HCT116 (cell line): ENCODE measurements at regions not wholly inside any gene's neighbourhood (a gene's known extent, or its start where the extent isn't known, plus 50 kb on each side); places are given as distances from the start of the nearest gene placed in this dataset.

Source experiments
- ATAC-seq: fragments of 200-7000 bp; cut with Tn5 transposase; 2 replicates; pipeline ENCODE4 v1.9.1; 2020; ENCODE audit warnings: mild to moderate bottlenecking, moderate library complexity
- BruUV-seq: library from RNA; stranded (reverse); fragments of 400-500 nt; replicated peaks from 2 replicates; lab custom pipeline; 2021; lab: Mats Ljungman, UMichigan
- CTCF ChIA-PET: fragments of 300-600 bp; sonication (Branson Sonifier 250); formaldehyde crosslinking; loops from one replicate; lab custom pipeline; 2021; ENCODE audit warnings: antibody characterized with exemption; lab: Charles Lee
- POLR2A ChIA-PET: fragments of 300-600, 350-600 bp; sonication (Branson Sonifier 250); formaldehyde crosslinking; loops from one replicate; lab custom pipeline; 2021; ENCODE audit warnings: antibody characterized with exemption; lab: Charles Lee
- RAD21 ChIA-PET, 2 experiments: fragments of 300-600 bp; sonication (Branson Sonifier 250); formaldehyde crosslinking; loops; one replicate each; lab custom pipeline; 2023; ENCODE audit warnings: low total read pairs in 2 of 2; ENCODE audit not compliant: uncharacterized antibody in 2 of 2, unreplicated experiment in 2 of 2, low non-redundant PET in 1 of 2; lab: Charles Lee
- DNase-seq: peaks from one replicate; pipeline ENCODE4 v3.0.0-alpha.2; 2010; ENCODE audit warnings: low read depth, low spot score
- H2AFZ ChIP-seq: fragments of 200-600 bp; shearing (Covaris generic), sonication (generic); 2 replicates; pipeline ENCODE4 v1.6.1; 2017; ENCODE audit warnings: low read depth, mixed run types, mixed read lengths, antibody characterized with exemption, low read length; ENCODE audit not compliant: poor library complexity, severe bottlenecking
- H3K27ac ChIP-seq: 2 replicates; pipeline ENCODE4 v1.5.1; 2012; ENCODE audit warnings: low read depth, low read length
- H3K27me3 ChIP-seq: fragments of 200-600 bp; sonication (generic); 2 replicates; pipeline ENCODE4 v1.6.1; 2016; ENCODE audit warnings: mixed run types, low read length, mixed read lengths; ENCODE audit not compliant: insufficient read depth
- H3K36me3 ChIP-seq, 2 experiments: fragments of 200-500 bp in 1 of 2; fragments of 200-600 bp in 1 of 2; sonication (Bioruptor generic) in 1 of 2; sonication (generic) in 1 of 2; 2 replicates each; pipeline versions ENCODE4 v1.5.1 to v1.6.1; 2014 to 2016; ENCODE audit warnings: low read length in 2 of 2, inconsistent platforms in 1 of 2, mixed read lengths in 1 of 2, mixed run types in 1 of 2; ENCODE audit not compliant: insufficient read depth in 2 of 2, control insufficient read depth in 1 of 2
- H3K4me1 ChIP-seq, 2 experiments: fragments of 200-600 bp in 1 of 2; sonication (generic) in 1 of 2; 2 replicates each; pipeline versions ENCODE4 v1.5.1 to v1.6.1; 2012 to 2017; ENCODE audit warnings: low read length in 2 of 2, inconsistent platforms in 1 of 2, mild to moderate bottlenecking in 1 of 2, mixed read lengths in 1 of 2, mixed run types in 1 of 2, moderate library complexity in 1 of 2; ENCODE audit not compliant: insufficient read depth in 2 of 2, control insufficient read depth in 1 of 2
- H3K4me2 ChIP-seq: fragments of 200-600 bp; sonication (generic); 2 replicates; pipeline ENCODE4 v1.6.1; 2017; ENCODE audit warnings: mixed run types, low read length, mixed read lengths
- H3K4me3 ChIP-seq, 2 experiments: fragments of 200-600 bp in 1 of 2; sonication (generic) in 1 of 2; replicated peaks in 1 of 2; 2 replicates each; pipeline ENCODE4 v1.5.1; 2011 to 2016; ENCODE audit warnings: low read length in 2 of 2, control low read depth in 1 of 2, low read depth in 1 of 2, mild to moderate bottlenecking in 1 of 2, mixed read lengths in 1 of 2, mixed run types in 1 of 2
- H3K79me2 ChIP-seq: fragments of 200-600 bp; sonication (generic); 2 replicates; pipeline ENCODE4 v1.6.1; 2017; ENCODE audit warnings: mild to moderate bottlenecking, mixed run types, low read length, moderate library complexity, mixed read lengths; ENCODE audit not compliant: insufficient read depth
- H3K9ac ChIP-seq: fragments of 200-600 bp; sonication (generic); 2 replicates; pipeline ENCODE4 v1.6.1; 2016; ENCODE audit warnings: low read length, mixed read lengths
- H3K9me2 ChIP-seq: fragments of 200-600 bp; sonication (generic), shearing (Covaris generic); 2 replicates; pipeline ENCODE4 v1.6.1; 2017; ENCODE audit warnings: mixed run types, mild to moderate bottlenecking, moderate library complexity; ENCODE audit not compliant: insufficient read depth
- H3K9me3 ChIP-seq, 2 experiments: fragments of 200-500 bp in 1 of 2; fragments of 200-600 bp in 1 of 2; sonication (Bioruptor generic) in 1 of 2; sonication (generic) in 1 of 2; 2 replicates each; pipeline ENCODE4 v1.6.1; 2014 to 2017; ENCODE audit warnings: low read length in 2 of 2, mixed read lengths in 2 of 2, inconsistent platforms in 1 of 2, low read depth in 1 of 2, mild to moderate bottlenecking in 1 of 2, mixed run types in 1 of 2, moderate library complexity in 1 of 2; ENCODE audit not compliant: control insufficient read depth in 1 of 2, insufficient read depth in 1 of 2
- H4K20me1 ChIP-seq: fragments of 200-600 bp; sonication (generic), shearing (Covaris generic); 2 replicates; pipeline ENCODE4 v1.6.1; 2017; ENCODE audit warnings: mixed run types, mild to moderate bottlenecking, moderate library complexity; ENCODE audit not compliant: insufficient read depth
- ATF3 ChIP-seq: IDR thresholded peaks from 2 replicates; pipeline ENCODE4 v1.6.1; 2012
- CBX3 ChIP-seq: IDR thresholded peaks from 2 replicates; pipeline ENCODE4 v1.6.1; 2012; ENCODE audit warnings: low read depth
- CEBPB ChIP-seq: IDR thresholded peaks from 2 replicates; pipeline ENCODE4 v1.6.1; 2012; ENCODE audit warnings: low read depth
- CTCF ChIP-seq, 3 experiments: fragments of 200-600 bp in 1 of 3; sonication (generic) in 1 of 3; IDR thresholded peaks in 2 of 3; conservative IDR thresholded peaks in 1 of 3; 2 replicates each; pipeline ENCODE4 v1.5.1; 2012 to 2017; ENCODE audit warnings: low read depth in 2 of 3, low read length in 2 of 3, antibody characterized with exemption in 1 of 3, borderline replicate concordance in 1 of 3, control low read depth in 1 of 3, mild to moderate bottlenecking in 1 of 3, mixed read lengths in 1 of 3, mixed run types in 1 of 3, moderate library complexity in 1 of 3; ENCODE audit not compliant: insufficient read depth in 1 of 3
- EGR1 ChIP-seq: IDR thresholded peaks from 2 replicates; pipeline ENCODE4 v1.6.1; 2012; ENCODE audit warnings: low read depth
- ELF1 ChIP-seq: IDR thresholded peaks from 2 replicates; pipeline ENCODE4 v1.6.1; 2012; ENCODE audit warnings: low read depth, borderline replicate concordance
- EZH2 ChIP-seq: fragments of 200-600 bp; sonication (generic); IDR thresholded peaks from 2 replicates; pipeline ENCODE4 v1.6.1; 2017; ENCODE audit warnings: antibody characterized with exemption, mixed run types
- JUND ChIP-seq: IDR thresholded peaks from 2 replicates; pipeline ENCODE4 v1.6.1; 2012
- MAX ChIP-seq: IDR thresholded peaks from 2 replicates; pipeline ENCODE4 v1.6.1; 2012
- POLR2A ChIP-seq: IDR thresholded peaks from 2 replicates; pipeline ENCODE4 v1.7.0; 2011; ENCODE audit warnings: borderline replicate concordance; ENCODE audit not compliant: insufficient read depth, insufficient read length; ENCODE audit errors: extremely low read depth
- POLR2AphosphoS5 ChIP-seq: IDR thresholded peaks from 2 replicates; pipeline ENCODE4 v1.6.1; 2011; ENCODE audit warnings: mild to moderate bottlenecking, low read depth, low read length, moderate library complexity
- REST ChIP-seq: IDR thresholded peaks from 2 replicates; pipeline ENCODE4 v1.6.1; 2012; ENCODE audit warnings: low read depth
- SIN3A ChIP-seq: IDR thresholded peaks from 2 replicates; pipeline ENCODE4 v1.6.1; 2012; ENCODE audit warnings: low read depth
- SP1 ChIP-seq: IDR thresholded peaks from 2 replicates; pipeline ENCODE4 v1.6.1; 2012; ENCODE audit warnings: low read depth
- SRF ChIP-seq: IDR thresholded peaks from 2 replicates; pipeline ENCODE4 v1.6.1; 2012; ENCODE audit warnings: low read depth
- TCF7L2 ChIP-seq: IDR thresholded peaks from 2 replicates; pipeline ENCODE4 v1.7.0; 2011; ENCODE audit warnings: borderline replicate concordance, inconsistent platforms; ENCODE audit not compliant: insufficient read depth, insufficient read length; ENCODE audit errors: extremely low read depth
- YY1 ChIP-seq: IDR thresholded peaks from 2 replicates; pipeline ENCODE4 v1.6.1; 2011; ENCODE audit warnings: low read length, low read depth, moderate library complexity, mild to moderate bottlenecking; ENCODE audit not compliant: insufficient replicate concordance; ENCODE audit errors: extremely low read depth
- ZBTB33 ChIP-seq: IDR thresholded peaks from 2 replicates; pipeline ENCODE4 v1.6.1; 2011; ENCODE audit warnings: mild to moderate bottlenecking, low read length, moderate library complexity; ENCODE audit not compliant: insufficient replicate concordance; ENCODE audit errors: extremely low read depth
- ZFX ChIP-seq: fragments of 450-650 bp; IDR thresholded peaks from 2 replicates; pipeline ENCODE4 v1.6.1; 2017
- ZNF274 ChIP-seq: fragments of 200-500 bp; sonication (Bioruptor generic); IDR thresholded peaks from 2 replicates; pipeline ENCODE4 v1.6.1; 2014; ENCODE audit warnings: mild to moderate bottlenecking, low read depth, low read length, inconsistent platforms
- intact Hi-C: fragments of 100-400 bp; cut with micrococcal nuclease; formaldehyde crosslinking; loops from 2 replicates; pipeline ENCODE4 v1.10.0; 2022

- no peaks in the 10 kb centered on the region for H3K79me2 ChIP-seq
- ChIA-PET POLR2A (no interaction called here), CTCF (interaction anchor here (1.6 kb wide), 1 partner anchor 370 kb away, joined by 3 read pairs; no protein-coding TSS in a partner anchor), RAD21 (no interaction called here)
- no peak overlapping the region for H3K4me2 ChIP-seq
- H3K27ac ChIP-seq, result no peak overlapping the region
- TF ChIP-seq EZH2 (no peak), CTCF (IDR thresholded peaks at IDR 0.05 in 2 of 3, conservative IDR thresholded peaks at IDR 0.05 in 1 of 3; ENCODE audit: borderline replicate concordance in 1 of 3, insufficient read depth in 1 of 3, low read depth in 2 of 3, low read length in 2 of 3) (no peak), EGR1 (no peak), CEBPB (no peak), POLR2A (no peak), ZNF274 (no peak), SP1 (no peak), ZFX (no peak), ATF3 (no peak), SRF (no peak), TCF7L2 (no peak), REST (no peak), CBX3 (no peak), YY1 (no peak), ZBTB33 (no peak), MAX (no peak), SIN3A (no peak), JUND (no peak), ELF1 (no peak), POLR2AphosphoS5 (no peak)
- H3K9me2 ChIP-seq, result no peaks in the 10 kb centered on the region
- no peak for DNase-seq
- no peaks in the 10 kb centered on the region for H4K20me1 ChIP-seq
- H3K36me3 ChIP-seq, result no peaks in the 10 kb centered on the region
- no peak overlapping the region for H2AFZ ChIP-seq
- H3K4me3 ChIP-seq, result no peak overlapping the region
- ATAC-seq, result no peak
- no peaks in the 10 kb centered on the region for H3K4me1 ChIP-seq
- BruUV-seq, result no TSS peak
- intact Hi-C loops, result no loop called here
- H3K27me3 ChIP-seq, result no peaks in the 10 kb centered on the region
- no peak overlapping the region for H3K9ac ChIP-seq
- no peaks in the 10 kb centered on the region for H3K9me3 ChIP-seq
These were observed 189.8 kb downstream of the UTRN start for GRCh38 chr6:144474904-144475303.
